ENCODE measurements at regions not wholly inside any gene's neighbourhood (a gene's known extent, or its start where the extent isn't known, plus 50 kb on each side); places are given as distances from the start of the nearest gene placed in this dataset.
"Not testable (repeated sequence)": the region's sequence is repeated elsewhere in the genome, so short reads cannot be mapped to it uniquely, and the experiment has no call there.

DNA sequence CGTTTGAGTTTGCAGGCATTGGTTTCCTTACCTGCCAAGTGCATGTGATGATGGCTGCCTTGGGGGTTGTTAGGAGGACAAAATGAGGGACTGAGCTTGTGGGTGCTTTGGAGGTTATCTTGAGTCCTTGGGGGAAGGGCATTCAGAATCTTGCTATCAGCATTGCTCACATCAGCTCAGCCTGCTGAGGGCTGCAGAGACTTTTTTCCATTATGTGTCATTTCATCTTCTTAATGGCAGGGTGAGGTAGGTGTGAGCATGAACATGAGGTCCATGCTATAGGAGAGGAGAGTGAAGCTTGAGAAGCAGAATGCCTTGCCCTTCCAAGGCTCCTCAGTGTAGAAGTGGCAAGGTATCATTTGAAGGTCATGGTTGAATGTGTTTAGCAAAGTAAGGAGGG is 112.3 kb downstream of the MIAT start:
- Histone ChIP-seq H3K9me3 (ENCODE audit: control insufficient read depth, low read length) (no peaks in the 10 kb centered on the region), H3K4me3 (ENCODE audit: extremely low read depth, insufficient read depth, low read length, poor library complexity, severe bottlenecking) (no peak overlapping the region), H3K36me3 (ENCODE audit: control insufficient read depth, insufficient read depth, low read length) (no peaks in the 10 kb centered on the region), H3K4me1 (ENCODE audit: control insufficient read depth, insufficient read depth, low read length, poor library complexity, severe bottlenecking) (peaks cover 3% of the 10 kb centered on the region), H3K27ac (ENCODE audit: low read depth, low read length, severe bottlenecking) (no peak overlapping the region)
- 100% methylated on average over 1 of the region's 1 CpG for WGBS, 2 experiments (ENCODE audit: insufficient coverage in 2 of 2)

DNA sequence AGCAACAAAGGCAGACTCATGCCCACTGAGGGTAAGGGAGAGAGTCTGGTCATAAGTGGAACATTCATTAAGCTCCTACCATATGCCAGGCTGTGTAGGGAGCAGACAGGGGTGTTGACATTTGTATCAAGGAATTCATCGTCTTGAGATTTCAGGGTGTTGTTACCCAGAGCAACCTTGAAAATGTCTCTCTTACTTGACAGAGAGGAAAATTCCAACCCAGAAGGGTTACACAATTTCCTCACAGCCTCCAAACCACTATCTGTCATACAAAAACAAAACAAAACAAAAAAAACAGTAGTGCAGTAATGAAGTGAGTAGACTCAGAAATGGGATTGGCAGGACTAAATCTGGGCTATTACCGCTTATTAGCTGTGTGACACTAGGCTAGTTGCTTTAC is 113.2 kb downstream of the MIAT start:
- 89 to 92% methylated on average over 1 of the region's 2 CpGs for WGBS, 2 experiments (ENCODE audit: insufficient coverage in 2 of 2)
- no peaks in the 10 kb centered on the region for H3K36me3 ChIP-seq (ENCODE audit: control insufficient read depth, insufficient read depth, low read length)
- no peak overlapping the region for H3K4me3 ChIP-seq (ENCODE audit: extremely low read depth, insufficient read depth, low read length, poor library complexity, severe bottlenecking)
- H3K4me1 ChIP-seq (ENCODE audit: control insufficient read depth, insufficient read depth, low read length, poor library complexity, severe bottlenecking): peaks cover 3% of the 10 kb centered on the region
- no peaks in the 10 kb centered on the region for H3K9me3 ChIP-seq (ENCODE audit: control insufficient read depth, low read length)
- H3K27ac ChIP-seq (ENCODE audit: low read depth, low read length, severe bottlenecking): no peak overlapping the region

DNA sequence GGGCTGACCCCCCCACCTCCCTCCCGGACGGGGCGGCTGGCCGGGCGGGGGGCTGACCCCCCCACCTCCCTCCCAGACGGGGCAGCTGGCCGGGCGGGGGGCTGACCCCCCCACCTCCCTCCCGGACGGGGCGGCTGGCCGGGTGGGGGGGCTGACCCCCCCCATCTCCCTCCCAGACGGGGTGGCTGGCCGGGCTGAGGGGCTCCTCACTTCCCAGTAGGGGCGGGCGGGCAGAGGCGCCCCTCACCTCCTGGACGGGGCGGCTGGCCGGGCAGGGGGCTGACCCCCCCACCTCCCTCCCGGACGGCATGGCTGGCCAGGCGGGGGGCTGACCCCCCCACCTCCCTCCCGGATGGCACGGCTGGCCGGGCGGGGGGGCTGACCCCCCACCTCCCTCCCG is 115.7 kb downstream of the MIAT start:
- H3K4me3 ChIP-seq (ENCODE audit: extremely low read depth, insufficient read depth, low read length, poor library complexity, severe bottlenecking); H3K9me3 ChIP-seq (ENCODE audit: control insufficient read depth, low read length); H3K27ac ChIP-seq (ENCODE audit: low read depth, low read length, severe bottlenecking); H3K36me3 ChIP-seq (ENCODE audit: control insufficient read depth, insufficient read depth, low read length); H3K4me1 ChIP-seq (ENCODE audit: control insufficient read depth, insufficient read depth, low read length, poor library complexity, severe bottlenecking): not testable (repeated sequence)
- no CpG with 5 or more reads among the region's 28 CpGs for WGBS, 2 experiments (ENCODE audit: insufficient coverage in 2 of 2)

GRCh38 chr22:26775394-26775793 is 118.0 kb downstream of the MIAT start:
- no peak overlapping the region for H3K4me3 ChIP-seq (ENCODE audit: extremely low read depth, insufficient read depth, low read length, poor library complexity, severe bottlenecking)
- WGBS, 2 experiments (ENCODE audit: insufficient coverage in 2 of 2): 93 to 95% methylated on average over 2 to 3 of the region's 3 CpGs
- no peaks in the 10 kb centered on the region for H3K36me3 ChIP-seq (ENCODE audit: control insufficient read depth, insufficient read depth, low read length)
- H3K4me1 ChIP-seq (ENCODE audit: control insufficient read depth, insufficient read depth, low read length, poor library complexity, severe bottlenecking): peaks cover 2% of the 10 kb centered on the region
- H3K27ac ChIP-seq (ENCODE audit: low read depth, low read length, severe bottlenecking): no peak overlapping the region
- peaks cover 9% of the 10 kb centered on the region for H3K9me3 ChIP-seq (ENCODE audit: control insufficient read depth, low read length)

DNA sequence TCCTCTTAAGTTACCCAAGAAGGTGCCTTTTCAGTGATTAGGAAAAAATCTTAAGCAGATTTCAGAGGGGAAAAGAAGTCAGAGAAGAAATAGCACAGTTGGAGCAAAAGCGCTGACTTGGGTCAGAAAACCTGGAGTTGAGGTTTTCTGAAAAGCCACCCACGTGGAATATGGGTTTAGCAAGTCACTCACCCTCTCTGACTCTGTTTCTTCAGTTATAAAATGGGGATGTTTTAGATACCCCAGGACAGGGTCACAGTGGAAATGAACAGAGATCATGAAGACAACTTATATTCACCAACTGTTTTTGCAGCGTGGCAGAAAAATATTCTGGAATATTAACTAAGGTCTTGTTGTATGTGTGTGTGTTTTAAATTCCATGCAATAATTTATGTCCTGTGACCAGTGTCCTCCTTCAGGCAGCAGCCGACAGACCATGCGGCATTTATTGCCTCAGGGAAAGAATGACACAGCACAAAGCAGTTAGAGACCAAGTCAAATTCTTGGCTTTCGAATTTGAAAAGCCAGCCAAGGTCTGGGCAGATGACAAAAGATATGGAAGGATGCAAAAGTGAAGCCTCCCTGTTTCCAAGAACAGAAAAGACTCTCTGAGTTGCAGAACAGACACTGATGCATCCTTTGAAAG is 119.9 kb downstream of the MIAT start:
- Histone ChIP-seq H3K9me3 (ENCODE audit: control insufficient read depth, low read length) (peaks cover 10% of the 10 kb centered on the region), H3K36me3 (ENCODE audit: control insufficient read depth, insufficient read depth, low read length) (no peaks in the 10 kb centered on the region), H3K4me3 (ENCODE audit: extremely low read depth, insufficient read depth, low read length, poor library complexity, severe bottlenecking) (no peak overlapping the region), H3K4me1 (ENCODE audit: control insufficient read depth, insufficient read depth, low read length, poor library complexity, severe bottlenecking) (no peaks in the 10 kb centered on the region), H3K27ac (ENCODE audit: low read depth, low read length, severe bottlenecking) (no peak overlapping the region)
- 41 to 43% methylated on average over 5 of the region's 6 CpGs for WGBS, 2 experiments (ENCODE audit: insufficient coverage in 2 of 2)

DNA sequence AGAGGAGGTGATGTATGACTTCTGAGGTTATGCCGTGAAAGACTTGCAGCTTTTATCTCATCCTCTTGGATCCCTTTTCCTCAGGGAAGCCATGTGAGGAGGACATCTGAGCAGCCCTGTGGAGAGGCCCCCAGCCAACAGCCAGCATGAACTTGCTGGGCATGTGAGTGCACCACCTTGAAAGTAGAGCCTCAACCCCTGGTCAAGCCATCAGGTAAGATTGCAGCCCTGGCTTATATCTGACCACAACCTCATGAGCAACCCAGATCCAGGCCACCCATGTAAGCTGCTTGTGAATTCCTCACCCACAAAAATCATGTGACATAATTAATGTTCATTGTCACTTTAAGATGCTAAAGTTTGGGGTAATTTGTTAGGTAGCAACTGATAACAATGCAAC is 121.0 kb downstream of the MIAT start:
- no peaks in the 10 kb centered on the region for H3K4me1 ChIP-seq (ENCODE audit: control insufficient read depth, insufficient read depth, low read length, poor library complexity, severe bottlenecking)
- H3K36me3 ChIP-seq (ENCODE audit: control insufficient read depth, insufficient read depth, low read length): no peaks in the 10 kb centered on the region
- no CpG with 5 or more reads among the region's 1 CpG for WGBS, 2 experiments (ENCODE audit: insufficient coverage in 2 of 2)
- peaks cover 10% of the 10 kb centered on the region for H3K9me3 ChIP-seq (ENCODE audit: control insufficient read depth, low read length)
- H3K27ac ChIP-seq (ENCODE audit: low read depth, low read length, severe bottlenecking): no peak overlapping the region
- no peak overlapping the region for H3K4me3 ChIP-seq (ENCODE audit: extremely low read depth, insufficient read depth, low read length, poor library complexity, severe bottlenecking)

- H3K4me1 ChIP-seq (ENCODE audit: control insufficient read depth, insufficient read depth, low read length, poor library complexity, severe bottlenecking): peaks cover 3% of the 10 kb centered on the region
- 65 to 89% methylated on average over 1 to 2 of the region's 3 CpGs for WGBS, 2 experiments (ENCODE audit: insufficient coverage in 2 of 2)
- no peak overlapping the region for H3K4me3 ChIP-seq (ENCODE audit: extremely low read depth, insufficient read depth, low read length, poor library complexity, severe bottlenecking)
- no peak overlapping the region for H3K27ac ChIP-seq (ENCODE audit: low read depth, low read length, severe bottlenecking)
- no peaks in the 10 kb centered on the region for H3K36me3 ChIP-seq (ENCODE audit: control insufficient read depth, insufficient read depth, low read length)
- peaks cover 10% of the 10 kb centered on the region for H3K9me3 ChIP-seq (ENCODE audit: control insufficient read depth, low read length)
These were observed 121.7 kb downstream of the MIAT start for GRCh38 chr22:26779108-26779507.

GRCh38 chr22:26779929-26780328 is 122.5 kb downstream of the MIAT start:
- H3K4me3 ChIP-seq (ENCODE audit: extremely low read depth, insufficient read depth, low read length, poor library complexity, severe bottlenecking): no peak overlapping the region
- WGBS, 2 experiments (ENCODE audit: insufficient coverage in 2 of 2): 83 to 100% methylated on average over 3 of the region's 3 CpGs
- no peaks in the 10 kb centered on the region for H3K36me3 ChIP-seq (ENCODE audit: control insufficient read depth, insufficient read depth, low read length)
- no peak overlapping the region for H3K27ac ChIP-seq (ENCODE audit: low read depth, low read length, severe bottlenecking)
- H3K9me3 ChIP-seq (ENCODE audit: control insufficient read depth, low read length): peaks cover 10% of the 10 kb centered on the region
- H3K4me1 ChIP-seq (ENCODE audit: control insufficient read depth, insufficient read depth, low read length, poor library complexity, severe bottlenecking): peaks cover 7% of the 10 kb centered on the region

GRCh38 chr22:26780521-26780920 is 123.1 kb downstream of the MIAT start:
- H3K36me3 ChIP-seq (ENCODE audit: control insufficient read depth, insufficient read depth, low read length): no peaks in the 10 kb centered on the region
- H3K9me3 ChIP-seq (ENCODE audit: control insufficient read depth, low read length): peaks cover 10% of the 10 kb centered on the region
- peaks cover 7% of the 10 kb centered on the region for H3K4me1 ChIP-seq (ENCODE audit: control insufficient read depth, insufficient read depth, low read length, poor library complexity, severe bottlenecking)
- no peak overlapping the region for H3K4me3 ChIP-seq (ENCODE audit: extremely low read depth, insufficient read depth, low read length, poor library complexity, severe bottlenecking)
- H3K27ac ChIP-seq (ENCODE audit: low read depth, low read length, severe bottlenecking): no peak overlapping the region

GRCh38 chr22:26781062-26781461 is 123.7 kb downstream of the MIAT start:
- WGBS, 2 experiments (ENCODE audit: insufficient coverage in 2 of 2): 79 to 92% methylated on average over 2 of the region's 2 CpGs
- H3K4me1 ChIP-seq (ENCODE audit: control insufficient read depth, insufficient read depth, low read length, poor library complexity, severe bottlenecking): peaks cover 7% of the 10 kb centered on the region
- no peaks in the 10 kb centered on the region for H3K36me3 ChIP-seq (ENCODE audit: control insufficient read depth, insufficient read depth, low read length)
- H3K27ac ChIP-seq (ENCODE audit: low read depth, low read length, severe bottlenecking): no peak overlapping the region
- peaks cover 10% of the 10 kb centered on the region for H3K9me3 ChIP-seq (ENCODE audit: control insufficient read depth, low read length)
- no peak overlapping the region for H3K4me3 ChIP-seq (ENCODE audit: extremely low read depth, insufficient read depth, low read length, poor library complexity, severe bottlenecking)

GRCh38 chr22:26781596-26781995 is 124.2 kb downstream of the MIAT start:
- peaks cover 7% of the 10 kb centered on the region for H3K4me1 ChIP-seq (ENCODE audit: control insufficient read depth, insufficient read depth, low read length, poor library complexity, severe bottlenecking)
- no peak overlapping the region for H3K27ac ChIP-seq (ENCODE audit: low read depth, low read length, severe bottlenecking)
- H3K36me3 ChIP-seq (ENCODE audit: control insufficient read depth, insufficient read depth, low read length): no peaks in the 10 kb centered on the region
- 77% methylated on average over 12 of the region's 15 CpGs for WGBS, 2 experiments (ENCODE audit: insufficient coverage in 2 of 2)
- H3K4me3 ChIP-seq (ENCODE audit: extremely low read depth, insufficient read depth, low read length, poor library complexity, severe bottlenecking): no peak overlapping the region
- H3K9me3 ChIP-seq (ENCODE audit: control insufficient read depth, low read length): peaks cover 10% of the 10 kb centered on the region
